Transverse colon (tissue), 4 donors: ENCODE measurements at regions not wholly inside any gene's neighbourhood (a gene's known extent, or its start where the extent isn't known, plus 50 kb on each side); places are given as distances from the start of the nearest gene placed in this dataset.

ENCODE experiments used
- EP300 ChIP-seq: sonication (generic); formaldehyde crosslinking; IDR thresholded peaks from one replicate; pipeline ENCODE4 v1.6.1; 2017; ENCODE audit warnings: antibody characterized with exemption, low read depth
- POLR2A ChIP-seq: fragments of 450-650 bp; IDR thresholded peaks from one replicate; pipeline ENCODE4 v1.6.1; 2016; ENCODE audit warnings: antibody characterized with exemption, mild to moderate bottlenecking, moderate library complexity
- POLR2AphosphoS5 ChIP-seq, 3 donors: sonication (generic); formaldehyde crosslinking; IDR thresholded peaks; one replicate each; pipeline ENCODE4 v1.6.1; 2016; ENCODE audit warnings: antibody characterized with exemption in 3 of 3
- TF ChIP-seq, protein P1 (sequence below), 5 experiments: fragments of 200-600 bp in 3 of 5; fragments of 450-650 bp in 2 of 5; sonication (generic) in 3 of 5; IDR thresholded peaks; 1 replicate in 2 of 5; 2 replicates in 3 of 5; pipeline ENCODE4 v1.5.1; 2016 to 2017; ENCODE audit warnings: antibody characterized with exemption in 5 of 5, inconsistent platforms in 3 of 5, mild to moderate bottlenecking in 2 of 5, moderate library complexity in 1 of 5

DNA sequence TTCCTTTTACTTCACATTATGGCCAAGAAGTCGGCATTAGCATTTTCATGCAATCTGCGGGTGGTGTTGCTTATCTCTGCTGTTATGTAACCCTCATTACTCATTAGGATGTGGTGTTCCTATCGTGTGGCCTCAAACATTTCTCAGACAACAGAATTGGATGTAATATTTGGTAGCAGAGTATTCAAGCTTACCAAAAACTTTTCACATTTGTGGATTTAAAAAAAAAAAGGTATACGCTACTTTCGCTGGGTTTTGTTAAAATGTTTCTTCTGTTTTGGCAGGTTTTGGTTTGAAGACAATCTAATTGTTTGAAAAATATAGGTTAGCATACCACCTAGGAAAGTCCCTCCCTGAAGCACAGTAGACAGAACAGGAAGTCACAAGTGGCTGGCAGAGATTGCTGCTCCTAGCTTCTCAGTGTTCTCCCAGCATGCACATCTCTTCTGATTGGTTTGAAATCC lies 128.8 kb downstream of the GATA3 start:
- TF ChIP-seq, protein P1, sequence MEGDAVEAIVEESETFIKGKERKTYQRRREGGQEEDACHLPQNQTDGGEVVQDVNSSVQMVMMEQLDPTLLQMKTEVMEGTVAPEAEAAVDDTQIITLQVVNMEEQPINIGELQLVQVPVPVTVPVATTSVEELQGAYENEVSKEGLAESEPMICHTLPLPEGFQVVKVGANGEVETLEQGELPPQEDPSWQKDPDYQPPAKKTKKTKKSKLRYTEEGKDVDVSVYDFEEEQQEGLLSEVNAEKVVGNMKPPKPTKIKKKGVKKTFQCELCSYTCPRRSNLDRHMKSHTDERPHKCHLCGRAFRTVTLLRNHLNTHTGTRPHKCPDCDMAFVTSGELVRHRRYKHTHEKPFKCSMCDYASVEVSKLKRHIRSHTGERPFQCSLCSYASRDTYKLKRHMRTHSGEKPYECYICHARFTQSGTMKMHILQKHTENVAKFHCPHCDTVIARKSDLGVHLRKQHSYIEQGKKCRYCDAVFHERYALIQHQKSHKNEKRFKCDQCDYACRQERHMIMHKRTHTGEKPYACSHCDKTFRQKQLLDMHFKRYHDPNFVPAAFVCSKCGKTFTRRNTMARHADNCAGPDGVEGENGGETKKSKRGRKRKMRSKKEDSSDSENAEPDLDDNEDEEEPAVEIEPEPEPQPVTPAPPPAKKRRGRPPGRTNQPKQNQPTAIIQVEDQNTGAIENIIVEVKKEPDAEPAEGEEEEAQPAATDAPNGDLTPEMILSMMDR (IDR thresholded peaks at IDR 0.05): no peak
- TF ChIP-seq POLR2A: no peak
- no peak for TF ChIP-seq EP300
- no peak for TF ChIP-seq POLR2AphosphoS5 (IDR thresholded peaks at IDR 0.05)
